H1 (cell line): ENCODE measurements at regions not wholly inside any gene's neighbourhood (a gene's known extent, or its start where the extent isn't known, plus 50 kb on each side); places are given as distances from the start of the nearest gene placed in this dataset.

ENCODE experiments used
- CTCF ChIA-PET: fragments of 300-600 bp; sonication (Branson Sonifier 250); formaldehyde crosslinking; loops from one replicate; lab custom pipeline; 2021; ENCODE audit not compliant: partially characterized antibody; lab: Charles Lee
- POLR2A ChIA-PET: fragments of 300-600 bp; sonication (Branson Sonifier 250); formaldehyde crosslinking; loops from one replicate; lab custom pipeline; 2021; ENCODE audit warnings: inconsistent platforms; ENCODE audit not compliant: partially characterized antibody; lab: Charles Lee
- DNase-seq, 2 experiments: peaks; one replicate each; pipeline versions ENCODE4 v3.0.0 to v3.0.0-alpha.2; 2010 to 2022; ENCODE audit warnings: low spot score in 2 of 2, low read depth in 1 of 2, mixed read lengths in 1 of 2
- FAIRE-seq: peaks from 2 replicates; lab custom pipeline; 2011; peaks lifted over from hg19 to GRCh38; lab: Jason Lieb, UNC
- H2AFZ ChIP-seq: 2 replicates; pipeline ENCODE4 v1.8.1; 2012; ENCODE audit warnings: low read length, inconsistent platforms
- H2AK5ac ChIP-seq: 2 replicates; pipeline ENCODE4 v1.6.1; 2013; ENCODE audit warnings: low read depth, low read length
- H2BK120ac ChIP-seq: replicated peaks from 2 replicates; pipeline ENCODE3; 2013; ENCODE audit warnings: low read depth, low read length, inconsistent platforms
- H2BK12ac ChIP-seq: 2 replicates; pipeline ENCODE4 v1.6.1; 2013; ENCODE audit warnings: low read depth, low read length
- H2BK15ac ChIP-seq: 2 replicates; pipeline ENCODE4 v1.6.1; 2013; ENCODE audit warnings: low read length
- H2BK20ac ChIP-seq: 2 replicates; pipeline ENCODE4 v1.6.1; 2013; ENCODE audit warnings: low read length
- H2BK5ac ChIP-seq: 2 replicates; pipeline ENCODE4 v1.6.1; 2013; ENCODE audit warnings: low read depth, low read length
- H3K14ac ChIP-seq: 2 replicates; pipeline ENCODE4 v1.6.1; 2013; ENCODE audit warnings: inconsistent platforms; ENCODE audit not compliant: insufficient read length
- H3K18ac ChIP-seq: 2 replicates; pipeline ENCODE4 v1.6.1; 2013; ENCODE audit warnings: low read length; ENCODE audit errors: extremely low read depth
- H3K23ac ChIP-seq: 2 replicates; pipeline ENCODE4 v1.6.1; 2013; ENCODE audit warnings: inconsistent platforms; ENCODE audit not compliant: insufficient read length
- H3K23me2 ChIP-seq: 2 replicates; pipeline ENCODE4 v1.6.1; 2013; ENCODE audit warnings: low read depth, low read length
- H3K27ac ChIP-seq: 2 replicates; pipeline ENCODE4 v1.6.1; 2011; ENCODE audit warnings: low read depth, low read length, inconsistent platforms
- H3K27me3 ChIP-seq, 4 experiments: replicated peaks in 1 of 4; 1 replicate in 1 of 4; 2 replicates in 3 of 4; pipeline versions ENCODE4 v1.6.1 to v1.8.1; 2011 to 2013; ENCODE audit warnings: low read length in 3 of 4, mild to moderate bottlenecking in 3 of 4, inconsistent platforms in 2 of 4, mixed read lengths in 2 of 4, moderate library complexity in 1 of 4; ENCODE audit not compliant: control insufficient read depth in 3 of 4, insufficient read depth in 3 of 4; ENCODE audit errors: extremely low read depth in 1 of 4
- H3K36me3 ChIP-seq, 4 experiments: 2 replicates each; pipeline versions ENCODE4 v1.6.1 to v1.8.1; 2011 to 2013; ENCODE audit warnings: mild to moderate bottlenecking in 4 of 4, low read length in 3 of 4, moderate library complexity in 2 of 4, control low read depth in 1 of 4, inconsistent platforms in 1 of 4; ENCODE audit not compliant: insufficient read depth in 4 of 4, control insufficient read depth in 2 of 4
- H3K4ac ChIP-seq: replicated peaks from 2 replicates; pipeline ENCODE3; 2013; ENCODE audit warnings: low read length, low read depth, mixed read lengths, inconsistent platforms; ENCODE audit not compliant: insufficient read length
- H3K4me1 ChIP-seq, 4 experiments: replicated peaks in 1 of 4; 1 replicate in 1 of 4; 2 replicates in 3 of 4; pipeline versions ENCODE4 v1.6.1 to v1.8.1; 2011 to 2013; ENCODE audit warnings: low read length in 3 of 4, inconsistent platforms in 2 of 4, mixed read lengths in 1 of 4; ENCODE audit not compliant: insufficient read depth in 4 of 4, control insufficient read depth in 3 of 4
- H3K4me2 ChIP-seq, 2 experiments: 2 replicates each; pipeline versions ENCODE4 v1.6.1 to v1.8.1; 2011 to 2013; ENCODE audit warnings: low read depth in 2 of 2, low read length in 2 of 2, control low read depth in 1 of 2, inconsistent platforms in 1 of 2, mild to moderate bottlenecking in 1 of 2; ENCODE audit not compliant: insufficient read depth in 1 of 2
- H3K4me3 ChIP-seq, 4 experiments: fragments of 200-600, 300-600 bp in 1 of 4; sonication (generic), shearing (Covaris generic), sonication (Bioruptor Twin) in 1 of 4; 2 replicates each; pipeline versions ENCODE4 v1.5.1 to v1.8.1; 2011 to 2016; ENCODE audit warnings: low read length in 4 of 4, low read depth in 3 of 4, control low read depth in 2 of 4, inconsistent platforms in 2 of 4, mild to moderate bottlenecking in 2 of 4, mixed read lengths in 1 of 4, moderate library complexity in 1 of 4; ENCODE audit not compliant: insufficient read depth in 2 of 4; ENCODE audit errors: extremely low read depth in 1 of 4
- H3K56ac ChIP-seq: replicated peaks from 2 replicates; pipeline ENCODE3; 2013; ENCODE audit warnings: low read depth, mild to moderate bottlenecking, mixed read lengths, low read length, inconsistent platforms; ENCODE audit not compliant: insufficient read length
- H3K79me1 ChIP-seq: 2 replicates; pipeline ENCODE4 v1.6.1; 2013; ENCODE audit warnings: low read depth, low read length, control low read depth
- H3K79me2 ChIP-seq, 2 experiments: 2 replicates each; pipeline versions ENCODE4 v1.6.1 to v1.8.1; 2012 to 2013; ENCODE audit warnings: low read length in 2 of 2, mild to moderate bottlenecking in 2 of 2, inconsistent platforms in 1 of 2; ENCODE audit not compliant: insufficient read depth in 2 of 2, control insufficient read depth in 1 of 2
- H3K9ac ChIP-seq, 4 experiments: replicated peaks in 1 of 4; 1 replicate in 1 of 4; 2 replicates in 3 of 4; pipeline versions ENCODE4 v1.6.1 to v1.8.1; 2011 to 2013; ENCODE audit warnings: low read depth in 3 of 4, low read length in 3 of 4, control low read depth in 2 of 4, mild to moderate bottlenecking in 2 of 4, moderate library complexity in 2 of 4, inconsistent platforms in 1 of 4; ENCODE audit errors: extremely low read depth in 1 of 4
- H3K9me3 ChIP-seq, 2 experiments: 2 replicates each; pipeline versions ENCODE4 v1.6.1 to v1.8.1; 2012 to 2013; ENCODE audit warnings: mild to moderate bottlenecking in 2 of 2, moderate library complexity in 2 of 2, control low read depth in 1 of 2, inconsistent platforms in 1 of 2, low read depth in 1 of 2, low read length in 1 of 2, mixed read lengths in 1 of 2; ENCODE audit not compliant: insufficient read depth in 2 of 2
- H4K20me1 ChIP-seq, 2 experiments: replicated peaks in 1 of 2; 2 replicates each; pipeline versions ENCODE3 to v1.8.1; 2011 to 2013; ENCODE audit warnings: inconsistent platforms in 2 of 2, low read length in 2 of 2, mild to moderate bottlenecking in 1 of 2; ENCODE audit not compliant: insufficient read depth in 2 of 2, control insufficient read depth in 1 of 2
- H4K5ac ChIP-seq: 2 replicates; pipeline ENCODE4 v1.6.1; 2013; ENCODE audit warnings: low read length, low read depth, mixed read lengths, inconsistent platforms; ENCODE audit not compliant: insufficient read length
- H4K8ac ChIP-seq: 2 replicates; pipeline ENCODE4 v1.8.0; 2013; ENCODE audit warnings: mild to moderate bottlenecking, moderate library complexity, low read length, inconsistent platforms; ENCODE audit not compliant: insufficient read depth; ENCODE audit errors: extremely low read depth
- H4K91ac ChIP-seq: replicated peaks from 2 replicates; pipeline ENCODE3; 2013; ENCODE audit warnings: low read length, mixed read lengths, inconsistent platforms; ENCODE audit not compliant: insufficient read length
- CREB1 ChIP-seq: IDR thresholded peaks from 2 replicates; pipeline ENCODE4 v1.6.1; 2012; ENCODE audit warnings: inconsistent platforms
- GABPA ChIP-seq: IDR thresholded peaks from 2 replicates; pipeline ENCODE4 v1.6.1; 2011; ENCODE audit warnings: mild to moderate bottlenecking, low read length, moderate library complexity, borderline replicate concordance; ENCODE audit not compliant: insufficient read depth
- JUND ChIP-seq: IDR thresholded peaks from 2 replicates; pipeline ENCODE4 v1.6.1; 2011; ENCODE audit warnings: mild to moderate bottlenecking, improper control_type of control experiment, low read length
- POLR2AphosphoS5 ChIP-seq: IDR thresholded peaks from 2 replicates; pipeline ENCODE4 v1.6.1; 2011; ENCODE audit warnings: low read depth, low read length
- ZNF274 ChIP-seq: IDR thresholded peaks from 2 replicates; pipeline ENCODE4 v1.7.0; 2012; ENCODE audit warnings: low read length, borderline replicate concordance; ENCODE audit errors: extremely low read depth
- WGBS, 2 experiments: shearing (Covaris generic) in 1 of 2; methylation state at CpG; one replicate each; pipeline versions ENCODE4 v1.1.6 to v1.1.7; 2013 to 2015; ENCODE audit warnings: low lambda C conversion rate in 2 of 2, mixed read lengths in 2 of 2, inconsistent platforms in 1 of 2, low coverage in 1 of 2, missing lambda C conversion rate in 1 of 2; ENCODE audit not compliant: insufficient replicate concordance in 2 of 2, insufficient coverage in 1 of 2, insufficient read length in 1 of 2; ENCODE audit errors: extremely low coverage in 1 of 2, missing lambda C conversion rate in 1 of 2; 5-methylcytosine and 5-hydroxymethylcytosine counted together

DNA sequence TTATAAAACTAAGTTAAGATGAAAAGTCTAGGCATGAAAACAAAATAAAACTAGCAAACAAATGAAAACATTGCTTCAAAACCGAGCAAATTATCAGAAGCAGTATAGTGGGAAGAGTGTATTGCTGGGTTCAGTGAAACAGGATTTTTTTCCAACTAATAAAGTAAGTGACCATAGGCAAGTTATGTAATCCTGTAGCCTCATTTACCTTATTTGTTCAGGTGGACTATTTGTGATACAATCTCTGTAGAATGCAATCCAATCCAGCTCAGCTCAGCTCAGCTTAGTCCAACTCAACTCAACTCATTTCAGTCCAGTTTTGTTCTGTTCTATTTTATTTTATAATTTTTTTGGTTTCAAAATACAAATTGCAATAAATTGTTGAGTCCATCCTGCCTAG lies 276.7 kb upstream of the LRIG3 start:
- H3K36me3 ChIP-seq, result no peaks in the 10 kb centered on the region
- H3K56ac ChIP-seq, result no peak overlapping the region
- no peak overlapping the region for H2BK15ac ChIP-seq
- H4K91ac ChIP-seq, result no peak overlapping the region
- H3K4me3 ChIP-seq, result no peak overlapping the region
- ChIA-PET POLR2A (no interaction called here), CTCF (interaction anchor here (0.7 to 1.7 kb wide), 3 partner anchors 12 to 87 kb away, joined by 3 to 4 read pairs (median 3); no protein-coding TSS in a partner anchor)
- no peak overlapping the region for H3K4ac ChIP-seq
- H3K18ac ChIP-seq, result no peak overlapping the region
- WGBS, 2 experiments, result 95% methylated on average over 1 of the region's 1 CpG; no CpG with 5 or more reads in 1 of the 2 experiments
- H2BK120ac ChIP-seq, result no peak overlapping the region
- TF ChIP-seq POLR2AphosphoS5 (no peak), GABPA (no peak), ZNF274 (no peak), JUND (no peak), CREB1 (no peak)
- H2BK5ac ChIP-seq, result no peak overlapping the region
- no peaks in the 10 kb centered on the region for H3K27me3 ChIP-seq
- H3K27ac ChIP-seq, result no peak overlapping the region
- no peak overlapping the region for H3K9ac ChIP-seq
- no peaks in the 10 kb centered on the region for H3K23me2 ChIP-seq
- no peak overlapping the region; a peak in 1 of 4 replicates for H3K4me2 ChIP-seq
- H2BK12ac ChIP-seq, result no peak overlapping the region
- FAIRE-seq (no peak), DNase-seq (no peak)
- no peak overlapping the region for H3K23ac ChIP-seq
- H4K8ac ChIP-seq, result no peak overlapping the region
- no peak overlapping the region for H3K14ac ChIP-seq
- H2BK20ac ChIP-seq, result no peak overlapping the region
- no peaks in the 10 kb centered on the region for H3K79me1 ChIP-seq
- no peaks in the 10 kb centered on the region for H4K20me1 ChIP-seq
- no peaks in the 10 kb centered on the region for H3K9me3 ChIP-seq
- H3K4me1 ChIP-seq, result no peaks in the 10 kb centered on the region; a peak in 1 of 7 replicates
- no peak overlapping the region for H2AFZ ChIP-seq
- no peaks in the 10 kb centered on the region for H3K79me2 ChIP-seq
- H4K5ac ChIP-seq, result no peak overlapping the region
- H2AK5ac ChIP-seq, result no peak overlapping the region
